CD14-positive monocyte (primary cell): ENCODE measurements at regions not wholly inside any gene's neighbourhood (a gene's known extent, or its start where the extent isn't known, plus 50 kb on each side); places are given as distances from the start of the nearest gene placed in this dataset.
A peak's percentile ranks its signal among the peaks of the same experiment; 100 is the strongest.

ENCODE experiments used
- DNase-seq, 3 donors: peaks; one replicate each; pipeline ENCODE4 v3.0.0-alpha.2; 2011 to 2022
- H2AFZ ChIP-seq: 2 replicates; pipeline ENCODE4 v1.6.0; 2012; ENCODE audit warnings: mild to moderate bottlenecking, low read depth, low read length, inconsistent platforms; ENCODE audit not compliant: insufficient read depth, poor library complexity, severe bottlenecking
- H3K27ac ChIP-seq, 2 donors: 1 replicate in 1 of 2; 2 replicates in 1 of 2; pipeline ENCODE4 v1.5.1; 2012 to 2013; ENCODE audit warnings: low read length in 2 of 2, control low read depth in 1 of 2, inconsistent platforms in 1 of 2, low read depth in 1 of 2, mild to moderate bottlenecking in 1 of 2
- H3K27me3 ChIP-seq, 2 donors: one replicate each; pipeline versions ENCODE4 v1.6.0 to v1.6.1; 2011 to 2013; ENCODE audit warnings: low read length in 2 of 2; ENCODE audit not compliant: control insufficient read depth in 2 of 2, insufficient read depth in 2 of 2
- H3K36me3 ChIP-seq, 2 donors: replicated peaks in 1 of 2; 1 replicate in 1 of 2; 2 replicates in 1 of 2; pipeline versions ENCODE4 v1.5.1 to v1.6.1; 2012 to 2013; ENCODE audit warnings: low read length in 2 of 2, control low read depth in 1 of 2, inconsistent platforms in 1 of 2, mild to moderate bottlenecking in 1 of 2; ENCODE audit not compliant: insufficient read depth in 2 of 2, control insufficient read depth in 1 of 2
- H3K4me1 ChIP-seq, 2 donors: 1 replicate in 1 of 2; 2 replicates in 1 of 2; pipeline versions ENCODE4 v1.5.1 to v1.6.1; 2012 to 2013; ENCODE audit warnings: low read length in 2 of 2, control low read depth in 1 of 2, inconsistent platforms in 1 of 2, mild to moderate bottlenecking in 1 of 2, moderate library complexity in 1 of 2; ENCODE audit not compliant: insufficient read depth in 2 of 2, control insufficient read depth in 1 of 2
- H3K4me2 ChIP-seq: replicated peaks from 2 replicates; pipeline ENCODE3; 2012; ENCODE audit warnings: low read length, moderate library complexity, mild to moderate bottlenecking; ENCODE audit not compliant: poor library complexity, severe bottlenecking; ENCODE audit errors: extremely low read depth
- H3K4me3 ChIP-seq, 3 experiments: fragments of 200-600 bp in 1 of 3; sonication (generic) in 1 of 3; replicated peaks in 1 of 3; 1 replicate in 2 of 3; 2 replicates in 1 of 3; pipeline ENCODE4 v1.5.1; 2011 to 2013; ENCODE audit warnings: low read length in 3 of 3, mild to moderate bottlenecking in 3 of 3, control low read depth in 2 of 3, low read depth in 2 of 3, inconsistent platforms in 1 of 3, moderate library complexity in 1 of 3
- H3K79me2 ChIP-seq: 2 replicates; pipeline ENCODE4 v1.6.0; 2012; ENCODE audit warnings: mild to moderate bottlenecking, control low read depth, inconsistent platforms, low read length, moderate library complexity; ENCODE audit not compliant: insufficient read depth
- H3K9ac ChIP-seq: 2 replicates; pipeline ENCODE4 v1.6.0; 2017; ENCODE audit warnings: low read length, mild to moderate bottlenecking; ENCODE audit not compliant: insufficient read depth, poor library complexity, severe bottlenecking
- H3K9me3 ChIP-seq, 2 donors: replicated peaks in 1 of 2; 1 replicate in 1 of 2; 2 replicates in 1 of 2; pipeline versions ENCODE4 v1.5.1 to v1.6.1; 2012 to 2013; ENCODE audit warnings: low read length in 2 of 2, control low read depth in 1 of 2; ENCODE audit not compliant: control insufficient read depth in 1 of 2, insufficient read depth in 1 of 2
- H4K20me1 ChIP-seq: 2 replicates; pipeline ENCODE4 v1.6.0; 2012; ENCODE audit warnings: mild to moderate bottlenecking, low read length, control low read depth, moderate library complexity; ENCODE audit not compliant: insufficient read depth
- H3K27ac Mint-ChIP-seq, 7 donors: one replicate each; pipeline ENCODE4 v1.8.0; 2020; ENCODE audit warnings: mild to moderate bottlenecking in 7 of 7, mixed read lengths in 7 of 7, moderate library complexity in 6 of 7, inconsistent platforms in 2 of 7
- H3K27me3 Mint-ChIP-seq, 3 donors: one replicate each; pipeline ENCODE4 v1.8.0; 2021 to 2022; ENCODE audit warnings: low read depth in 3 of 3, mild to moderate bottlenecking in 3 of 3, mixed read lengths in 3 of 3, moderate library complexity in 3 of 3, inconsistent platforms in 1 of 3
- H3K36me3 Mint-ChIP-seq, 2 donors: one replicate each; pipeline ENCODE4 v1.8.0; 2020; ENCODE audit warnings: mixed read lengths in 2 of 2, inconsistent platforms in 1 of 2, mild to moderate bottlenecking in 1 of 2
- H3K4me1 Mint-ChIP-seq: one replicate; pipeline ENCODE4 v1.8.0; 2020; ENCODE audit warnings: mild to moderate bottlenecking, mixed read lengths
- H3K4me3 Mint-ChIP-seq, 2 donors: one replicate each; pipeline ENCODE4 v1.8.0; 2020; ENCODE audit warnings: mild to moderate bottlenecking in 2 of 2, mixed read lengths in 2 of 2, moderate library complexity in 1 of 2
- H3K9me3 Mint-ChIP-seq, 7 donors: one replicate each; pipeline ENCODE4 v1.8.0; 2020 to 2022; ENCODE audit warnings: mixed read lengths in 7 of 7, mild to moderate bottlenecking in 6 of 7, moderate library complexity in 6 of 7, inconsistent platforms in 2 of 7
- WGBS: methylation state at CpG from one replicate; pipeline ENCODE4 v1.1.5; 2013; ENCODE audit warnings: missing lambda C conversion rate; ENCODE audit not compliant: insufficient coverage; 5-methylcytosine and 5-hydroxymethylcytosine counted together
- intact Hi-C, 2 donors: fragments of 100-400 bp; cut with micrococcal nuclease; formaldehyde crosslinking; loops; one replicate each; pipeline versions ENCODE4 v1.15.0 to v1.15.1; 2023
- TF ChIP-seq, protein P1 (sequence below): fragments of 200-600 bp; IDR thresholded peaks from one replicate; pipeline ENCODE4 v1.8.0; 2022; ENCODE audit warnings: antibody characterized with exemption, mild to moderate bottlenecking

GRCh38 chr12:107484941-107485340 is 200.7 kb upstream of the PWP1 start:
- no peaks in the 10 kb centered on the region for H3K9me3 Mint-ChIP-seq
- H3K9me3 ChIP-seq: no peaks in the 10 kb centered on the region
- H3K9ac ChIP-seq: no peak overlapping the region
- H3K4me1 ChIP-seq: no peaks in the 10 kb centered on the region
- DNase-seq: no peak
- H3K27me3 Mint-ChIP-seq: peaks cover 0 to 3% (median 2%) of the 10 kb centered on the region in 3 donors
- no peaks in the 10 kb centered on the region for H3K27me3 ChIP-seq
- no peaks in the 10 kb centered on the region for H3K36me3 ChIP-seq
- peaks cover 5% of the 10 kb centered on the region for H3K4me1 Mint-ChIP-seq
- no peaks in the 10 kb centered on the region for H3K79me2 ChIP-seq
- intact Hi-C loops: no loop called here
- no CpG with 5 or more reads among the region's 1 CpG for WGBS
- H3K27ac Mint-ChIP-seq: peak overlapping the region in 1 of 7 donors; percentile 68
- H4K20me1 ChIP-seq: peaks cover 3% of the 10 kb centered on the region
- no peak overlapping the region for H3K4me2 ChIP-seq
- H2AFZ ChIP-seq: no peak overlapping the region
- H3K36me3 Mint-ChIP-seq: no peaks in the 10 kb centered on the region
- no peak overlapping the region for H3K4me3 Mint-ChIP-seq
- no peak overlapping the region for H3K4me3 ChIP-seq
- no peak overlapping the region for H3K27ac ChIP-seq
- TF ChIP-seq, protein P1, sequence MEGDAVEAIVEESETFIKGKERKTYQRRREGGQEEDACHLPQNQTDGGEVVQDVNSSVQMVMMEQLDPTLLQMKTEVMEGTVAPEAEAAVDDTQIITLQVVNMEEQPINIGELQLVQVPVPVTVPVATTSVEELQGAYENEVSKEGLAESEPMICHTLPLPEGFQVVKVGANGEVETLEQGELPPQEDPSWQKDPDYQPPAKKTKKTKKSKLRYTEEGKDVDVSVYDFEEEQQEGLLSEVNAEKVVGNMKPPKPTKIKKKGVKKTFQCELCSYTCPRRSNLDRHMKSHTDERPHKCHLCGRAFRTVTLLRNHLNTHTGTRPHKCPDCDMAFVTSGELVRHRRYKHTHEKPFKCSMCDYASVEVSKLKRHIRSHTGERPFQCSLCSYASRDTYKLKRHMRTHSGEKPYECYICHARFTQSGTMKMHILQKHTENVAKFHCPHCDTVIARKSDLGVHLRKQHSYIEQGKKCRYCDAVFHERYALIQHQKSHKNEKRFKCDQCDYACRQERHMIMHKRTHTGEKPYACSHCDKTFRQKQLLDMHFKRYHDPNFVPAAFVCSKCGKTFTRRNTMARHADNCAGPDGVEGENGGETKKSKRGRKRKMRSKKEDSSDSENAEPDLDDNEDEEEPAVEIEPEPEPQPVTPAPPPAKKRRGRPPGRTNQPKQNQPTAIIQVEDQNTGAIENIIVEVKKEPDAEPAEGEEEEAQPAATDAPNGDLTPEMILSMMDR: no peak

DNA sequence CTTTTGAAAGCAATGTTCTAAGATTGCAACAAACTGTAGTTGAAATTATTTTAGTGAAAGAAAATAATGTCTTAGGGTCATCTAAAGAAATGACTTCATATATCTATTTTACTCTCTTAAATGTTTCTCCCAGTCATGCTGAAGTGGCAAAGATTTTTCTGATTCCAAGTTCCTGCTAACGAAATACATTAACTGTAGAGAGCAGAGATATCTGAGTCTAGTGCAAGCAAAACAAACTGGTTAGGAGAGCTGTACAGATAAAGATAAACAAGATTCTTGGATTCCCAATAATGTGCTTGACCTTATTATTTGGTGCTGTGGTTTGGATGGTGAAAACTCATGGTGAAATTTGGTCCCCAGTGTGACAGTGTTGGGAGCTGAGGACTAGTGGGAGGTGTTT is 199.9 kb upstream of the PWP1 start:
- Mint-ChIP-seq H3K4me3 (no peak overlapping the region), H3K9me3 (no peaks in the 10 kb centered on the region), H3K27ac (no peak overlapping the region), H3K4me1 (peaks cover 5% of the 10 kb centered on the region), H3K27me3 (peaks cover 0 to 3% (median 2%) of the 10 kb centered on the region in 3 donors), H3K36me3 (no peaks in the 10 kb centered on the region)
- no peak overlapping the region for H3K4me2 ChIP-seq
- no peak for DNase-seq
- H3K79me2 ChIP-seq: no peaks in the 10 kb centered on the region
- H3K9me3 ChIP-seq: no peaks in the 10 kb centered on the region
- TF ChIP-seq, protein P1: no peak
- H3K4me1 ChIP-seq: no peaks in the 10 kb centered on the region
- intact Hi-C loops: no loop called here
- peaks cover 3% of the 10 kb centered on the region for H4K20me1 ChIP-seq
- H3K9ac ChIP-seq: no peak overlapping the region
- no CpG with 5 or more reads among the region's 1 CpG for WGBS
- no peaks in the 10 kb centered on the region for H3K27me3 ChIP-seq
- no peaks in the 10 kb centered on the region for H3K36me3 ChIP-seq
- no peak overlapping the region for H3K4me3 ChIP-seq
- no peak overlapping the region for H2AFZ ChIP-seq
- H3K27ac ChIP-seq: no peak overlapping the region
